Retinal pigment epithelial cell (primary cell): ENCODE measurements at regions not wholly inside any gene's neighbourhood (a gene's known extent, or its start where the extent isn't known, plus 50 kb on each side); places are given as distances from the start of the nearest gene placed in this dataset.

Experiments
- DNase-seq: peaks from one replicate; pipeline ENCODE4 v3.0.0-alpha.2; 2010; ENCODE audit warnings: low read depth
- H3K4me3 ChIP-seq: 2 replicates; pipeline ENCODE4 v1.5.1; 2011; ENCODE audit warnings: mild to moderate bottlenecking, low read length, control low read depth, moderate library complexity
- CTCF ChIP-seq: conservative IDR thresholded peaks from 2 replicates; pipeline ENCODE4 v1.5.1; 2011; ENCODE audit warnings: low read depth, low read length, control low read depth, inconsistent platforms

GRCh38 chr21:17931080-17931479 lies 111.9 kb upstream of the C21orf91 start:
- no peak for DNase-seq
- no peak overlapping the region for H3K4me3 ChIP-seq
- TF ChIP-seq CTCF: peak; percentile 46

- no peak for DNase-seq
- H3K4me3 ChIP-seq: no peak overlapping the region
- no peak for TF ChIP-seq CTCF
These were observed 110.9 kb upstream of the C21orf91 start for GRCh38 chr21:17930093-17930492.

- no peak for TF ChIP-seq CTCF
- peak; percentile 30 for DNase-seq
- H3K4me3 ChIP-seq: no peak overlapping the region
These were observed 110.4 kb upstream of the C21orf91 start for GRCh38 chr21:17929510-17929909.

GRCh38 chr21:17925899-17926298 lies 106.7 kb upstream of the C21orf91 start:
- peak; percentile 72 for TF ChIP-seq CTCF

GRCh38 chr21:17925000-17925610 lies 105.9 kb upstream of the C21orf91 start:
- no peak overlapping the region for H3K4me3 ChIP-seq
- no peak for DNase-seq
- peak; percentile 95 for TF ChIP-seq CTCF

More at GRCh38 chr21:17925899-17926298, 106.7 kb upstream of the C21orf91 start:
- DNase-seq: no peak
- no peak overlapping the region for H3K4me3 ChIP-seq

- no peak for TF ChIP-seq CTCF
- DNase-seq: no peak
- H3K4me3 ChIP-seq: no peak overlapping the region
These were observed 102.7 kb upstream of the C21orf91 start for GRCh38 chr21:17921579-17922530.
